NCI-H2107 treated with DMSO at 0.1 percent for 48 hours (cell line): ENCODE measurements at regions not wholly inside any gene's neighbourhood (a gene's known extent, or its start where the extent isn't known, plus 50 kb on each side); places are given as distances from the start of the nearest gene placed in this dataset.
"Not testable (repeated sequence)": the region's sequence is repeated elsewhere in the genome, so short reads cannot be mapped to it uniquely, and the experiment has no call there.

ENCODE experiments used
- DNase-seq: peaks from one replicate; lab custom pipeline; 2025; ENCODE audit not compliant: unreplicated experiment; lab: John Stamatoyannopoulos, UW

DNA sequence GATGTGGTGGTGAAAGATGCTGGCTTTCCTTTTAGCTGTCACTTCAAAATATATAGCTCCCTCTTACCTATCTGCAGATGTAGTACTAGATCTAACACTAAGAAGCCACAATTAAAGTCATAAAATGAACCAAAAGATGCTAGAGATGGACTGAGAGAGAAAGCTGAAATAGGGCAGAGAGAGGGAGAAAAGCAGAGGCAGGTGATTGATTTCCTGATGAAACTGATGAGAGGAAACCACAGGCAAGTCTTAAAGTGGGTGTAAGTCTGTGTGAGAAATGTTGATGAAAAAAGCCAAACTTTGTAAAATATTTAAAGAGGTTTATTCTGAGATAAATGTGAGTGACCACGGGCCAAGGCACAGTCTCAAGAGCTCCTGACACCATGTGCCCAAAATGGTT lies 194.3 kb upstream of the MBL2 start:
- DNase-seq = no peak

DNA sequence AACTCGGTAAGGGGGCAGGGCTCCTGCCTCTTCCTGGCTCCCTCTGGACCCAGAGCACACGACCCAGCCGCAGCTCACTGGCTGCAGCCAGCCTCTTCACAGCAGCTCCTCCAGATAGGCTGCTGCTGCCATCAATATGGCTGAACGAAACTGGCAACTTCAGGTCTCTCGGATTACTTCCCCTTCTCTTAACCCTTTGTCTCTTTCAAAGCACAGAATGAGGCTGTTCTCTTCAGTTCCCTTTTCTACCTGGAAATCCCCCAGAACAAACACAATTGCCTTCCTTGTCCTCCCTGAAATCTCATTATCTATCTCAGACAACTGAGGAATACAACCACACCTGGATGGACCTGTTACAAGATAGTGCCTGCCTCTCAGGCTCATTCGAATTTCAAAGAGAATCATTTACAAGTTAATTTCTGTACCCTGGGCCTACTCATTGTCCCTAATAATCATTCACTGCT lies 193.4 kb upstream of the MBL2 start:
- no peak for DNase-seq

- no peak for DNase-seq
These were observed 192.9 kb upstream of the MBL2 start for GRCh38 chr10:52965509-52965908.

DNA sequence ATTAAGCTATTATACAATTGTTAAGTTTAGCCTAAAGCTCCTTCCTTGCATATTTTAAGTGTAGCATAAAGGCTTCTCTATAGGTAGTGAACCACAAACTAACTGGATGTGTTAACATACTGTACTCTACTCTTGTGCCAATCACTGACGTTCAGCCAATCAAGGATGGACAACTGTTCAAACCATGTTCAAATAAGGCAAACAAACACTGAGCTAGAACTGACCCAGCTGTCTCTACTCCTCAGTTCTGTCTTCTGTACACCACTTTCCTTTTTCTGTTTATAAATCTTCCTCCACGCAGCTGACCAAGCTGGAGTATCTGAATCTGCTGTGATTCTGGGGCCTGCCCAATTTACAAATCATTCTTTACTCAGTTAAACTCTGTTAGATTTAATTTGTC lies 188.7 kb upstream of the MBL2 start:
- no peak for DNase-seq

DNA sequence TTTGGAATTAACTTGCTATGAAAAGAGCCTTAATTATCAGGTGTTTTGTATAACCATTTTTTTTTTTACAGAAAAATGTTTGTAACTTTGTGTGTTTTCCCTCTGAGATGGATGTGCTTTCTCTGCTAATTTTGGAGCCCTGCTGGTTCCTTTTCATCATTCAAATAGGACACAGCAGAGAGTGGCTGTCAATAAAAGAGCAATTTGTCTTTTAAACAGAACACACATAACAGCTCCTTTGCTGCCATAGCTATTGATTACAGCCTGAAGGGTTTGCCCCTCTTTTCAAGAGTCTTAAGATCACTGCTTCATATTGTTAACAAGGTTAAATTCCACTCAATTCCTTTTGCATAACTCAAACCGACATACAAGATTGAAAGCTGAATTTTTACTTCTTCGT lies 187.2 kb upstream of the MBL2 start:
- no peak for DNase-seq

GRCh38 chr10:52956861-52957260 lies 184.3 kb upstream of the MBL2 start:
- no peak for DNase-seq

DNA sequence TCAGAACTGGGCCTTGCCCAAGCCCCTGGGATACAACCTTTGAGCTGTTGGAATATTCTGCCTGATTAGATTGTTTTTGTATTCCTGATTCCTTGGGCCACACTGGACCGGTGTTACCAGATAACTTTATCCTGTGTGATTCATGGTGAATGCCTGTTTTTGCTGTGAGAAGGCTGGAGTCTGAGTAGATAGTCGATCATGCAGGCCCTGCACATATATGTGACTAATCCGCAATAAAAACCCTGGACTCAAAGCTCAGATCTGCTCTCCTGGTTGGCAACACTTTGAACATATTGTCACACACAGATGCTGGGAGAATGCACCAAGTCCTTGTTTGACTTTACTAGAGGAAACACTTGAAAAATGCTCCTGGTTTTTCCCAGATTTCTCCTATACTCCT lies 183.9 kb upstream of the MBL2 start:
- DNase-seq = no peak

- no peak for DNase-seq
These were observed 182.8 kb upstream of the MBL2 start for GRCh38 chr10:52955337-52955736.

- DNase-seq = no peak
These were observed 181.8 kb upstream of the MBL2 start for GRCh38 chr10:52954407-52954806.

GRCh38 chr10:52952391-52953055 lies 179.9 kb upstream of the MBL2 start:
- no peak for DNase-seq

GRCh38 chr10:52951824-52952223 lies 179.2 kb upstream of the MBL2 start:
- DNase-seq = no peak

DNA sequence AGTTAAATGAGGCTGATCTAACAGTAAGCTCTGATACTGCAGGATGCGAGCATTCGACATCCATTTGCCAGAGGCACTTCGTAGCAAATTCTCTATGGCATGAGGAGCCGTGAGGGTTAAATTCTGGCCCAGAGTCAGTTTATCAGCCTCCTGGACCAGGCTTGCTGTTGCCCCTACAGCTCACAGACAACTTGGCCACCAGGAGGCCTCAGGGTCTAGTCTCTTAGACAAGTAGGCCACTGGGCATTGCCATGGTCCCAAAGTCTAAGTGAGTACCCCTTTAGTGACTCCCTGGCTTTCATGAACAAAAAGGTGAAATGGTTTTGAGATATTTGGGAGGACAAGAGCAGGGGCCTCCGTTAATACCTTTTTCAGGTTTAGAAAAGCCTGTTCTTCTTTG lies 178.0 kb upstream of the MBL2 start:
- no peak for DNase-seq

GRCh38 chr10:52949899-52950298 lies 177.3 kb upstream of the MBL2 start:
- no peak for DNase-seq

DNA sequence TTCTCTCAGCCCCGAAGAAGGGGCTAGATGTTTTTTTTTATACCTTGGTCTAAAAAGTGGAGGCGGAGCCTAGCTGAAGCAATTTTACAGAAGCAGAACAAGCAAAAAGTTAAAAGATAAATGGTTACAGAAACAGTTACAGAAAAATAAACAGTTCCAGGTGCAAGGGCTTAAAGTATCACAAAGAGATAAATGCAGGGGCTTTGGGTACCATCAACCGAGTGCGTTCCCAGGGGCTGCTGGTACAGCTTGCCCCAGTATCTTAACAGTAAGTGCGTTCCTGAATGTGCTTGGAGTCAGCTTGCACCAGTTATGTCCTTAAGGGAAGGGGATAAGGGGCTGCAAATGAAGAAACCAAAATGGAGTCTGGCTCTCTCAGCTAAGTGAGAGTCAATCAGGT lies 173.9 kb upstream of the MBL2 start:
- DNase-seq = no peak

- not testable (repeated sequence) for DNase-seq
These were observed 172.9 kb upstream of the MBL2 start for GRCh38 chr10:52945521-52945920.

DNA sequence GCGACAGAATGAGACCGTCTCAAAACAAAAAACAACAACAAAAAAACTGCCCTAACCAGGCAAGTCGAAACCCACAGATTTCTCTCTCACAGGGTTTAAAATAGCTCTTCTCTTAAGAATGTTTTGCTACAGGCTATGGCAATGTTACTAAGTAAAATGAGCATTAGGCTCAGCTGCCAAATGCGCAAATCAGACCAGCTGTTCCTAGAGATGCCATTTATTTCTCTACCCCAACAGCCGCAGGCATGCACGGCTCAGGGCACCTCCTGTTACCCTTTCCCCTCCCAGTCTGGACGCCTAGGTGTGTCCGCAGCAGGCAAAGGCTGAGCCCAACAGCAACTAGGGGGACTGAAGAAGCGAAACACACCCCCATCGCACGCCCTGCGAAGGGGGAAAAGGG lies 168.3 kb upstream of the MBL2 start:
- no peak for DNase-seq

GRCh38 chr10:52939894-52940293 lies 167.3 kb upstream of the MBL2 start:
- no peak for DNase-seq

DNA sequence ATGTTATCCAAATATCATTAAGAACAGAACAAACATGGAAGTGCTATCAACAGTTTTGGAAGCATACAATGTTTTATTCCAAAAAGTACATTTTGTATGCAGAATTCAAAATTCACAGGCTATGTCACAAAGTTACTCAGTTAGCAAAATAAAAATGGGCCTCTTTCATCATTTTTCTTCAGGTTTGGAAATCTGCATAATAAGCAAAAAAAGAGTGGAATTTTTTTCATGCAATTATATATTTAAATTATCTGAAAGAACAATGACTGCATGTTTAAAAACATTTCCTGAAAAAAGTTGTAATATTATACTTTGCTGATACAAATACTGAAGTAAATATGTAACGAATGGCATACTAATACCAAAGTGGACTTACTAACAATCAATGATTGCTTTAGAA lies 161.2 kb upstream of the MBL2 start:
- no peak for DNase-seq

- DNase-seq = no peak
These were observed 155.1 kb upstream of the MBL2 start for GRCh38 chr10:52927678-52928077.

DNA sequence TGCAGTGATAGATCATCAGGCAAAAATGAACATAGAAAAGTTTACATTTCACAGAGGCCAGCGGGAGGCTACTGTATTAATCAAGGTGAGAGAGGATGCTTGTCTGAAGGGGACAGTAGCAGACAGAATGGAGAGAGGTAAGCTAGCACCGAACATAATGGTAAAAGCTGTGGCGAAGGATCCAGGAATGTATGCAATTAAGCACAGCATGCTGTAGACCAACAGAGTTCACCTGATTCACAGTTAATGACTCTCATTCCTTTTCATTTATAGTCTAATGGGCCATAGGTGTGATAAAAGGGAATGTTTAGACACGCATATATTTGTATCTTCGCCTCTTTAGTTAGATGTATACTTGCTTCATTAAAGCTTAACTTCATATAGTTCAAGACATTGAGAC lies 150.9 kb upstream of the MBL2 start:
- DNase-seq = no peak

DNA sequence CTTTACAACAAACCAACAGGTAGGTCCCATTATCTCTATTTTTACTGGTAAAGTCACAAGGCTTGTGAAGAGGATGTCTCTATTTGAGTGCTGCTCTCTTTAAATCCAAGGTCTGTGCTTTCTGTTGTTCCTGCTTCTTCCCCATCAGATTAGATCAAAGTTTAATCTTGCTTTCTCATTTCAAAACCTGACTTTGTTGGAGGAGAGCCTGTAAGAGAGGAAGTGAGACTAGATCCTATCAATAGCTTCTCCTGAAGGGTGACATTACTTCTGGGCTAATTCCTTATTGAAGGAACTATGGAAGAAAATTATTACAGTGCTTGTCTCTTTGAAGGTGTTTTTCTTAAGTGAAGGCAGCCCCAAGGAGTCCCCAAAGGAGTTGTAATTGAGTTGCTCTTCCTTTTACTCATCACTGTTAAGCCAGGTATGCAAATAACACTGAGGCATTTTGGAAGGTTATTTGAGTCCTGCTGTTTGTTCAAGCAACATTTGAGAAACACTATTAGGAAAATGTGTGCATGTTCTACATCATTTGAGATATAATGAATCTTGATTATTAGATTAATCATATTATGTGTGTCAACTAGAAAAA lies 146.2 kb upstream of the MBL2 start:
- DNase-seq = no peak

DNA sequence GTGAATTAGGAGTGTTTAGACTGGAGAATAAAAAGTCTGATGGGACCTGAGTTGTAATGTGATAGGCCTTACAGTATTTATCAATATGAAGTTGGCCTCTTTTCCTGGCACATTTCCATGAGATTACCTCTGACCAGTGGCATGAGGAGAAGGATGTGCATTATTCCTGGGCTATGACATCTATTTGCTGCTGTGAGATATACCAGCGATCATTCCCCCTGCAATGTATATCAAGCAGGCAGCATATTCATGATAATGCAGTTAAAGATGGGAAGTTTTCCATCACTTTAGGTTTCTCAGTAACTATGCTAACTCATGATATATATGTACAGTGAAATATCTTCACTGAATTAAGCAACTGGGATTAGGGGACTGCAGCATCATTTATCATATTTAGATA lies 142.8 kb upstream of the MBL2 start:
- no peak for DNase-seq

GRCh38 chr10:52911163-52911562 lies 138.6 kb upstream of the MBL2 start:
- no peak for DNase-seq
